AG04450 (cell line): ENCODE measurements at regions not wholly inside any gene's neighbourhood (a gene's known extent, or its start where the extent isn't known, plus 50 kb on each side); places are given as distances from the start of the nearest gene placed in this dataset.
"Not testable (repeated sequence)": the region's sequence is repeated elsewhere in the genome, so short reads cannot be mapped to it uniquely, and the experiment has no call there.

Source experiments
- CTCF ChIA-PET: fragments of 300-600, 350-600 bp; formaldehyde crosslinking; extraction: SDS; loops from one replicate; lab custom pipeline; 2022; ENCODE audit warnings: antibody characterized with exemption, inconsistent platforms; lab: Charles Lee
- POLR2A ChIA-PET: fragments of 350-600 bp; formaldehyde crosslinking; extraction: SDS; loops from one replicate; lab custom pipeline; 2021; ENCODE audit warnings: antibody characterized with exemption, inconsistent platforms; lab: Yijun Ruan, JAX
- DNase-seq: peaks from one replicate; pipeline ENCODE4 v3.0.0-alpha.2; 2011; ENCODE audit warnings: low read depth, low spot score
- H3K27ac ChIP-seq: one replicate; pipeline ENCODE4 v1.5.1; 2012; ENCODE audit warnings: low read depth, low read length, control low read depth
- H3K27me3 ChIP-seq: one replicate; pipeline ENCODE4 v1.6.0; 2012; ENCODE audit warnings: low read length; ENCODE audit not compliant: control insufficient read depth, insufficient read depth
- H3K4me3 ChIP-seq: 2 replicates; pipeline ENCODE4 v1.5.1; 2011; ENCODE audit warnings: mild to moderate bottlenecking, low read depth, low read length, control low read depth
- H3K9me3 ChIP-seq: 2 replicates; pipeline ENCODE4 v1.5.1; 2012; ENCODE audit warnings: low read length; ENCODE audit not compliant: control insufficient read depth, insufficient read depth
- TF ChIP-seq, protein P1 (sequence below): IDR thresholded peaks from 2 replicates; pipeline ENCODE4 v1.5.1; 2011; ENCODE audit warnings: low read depth, low read length, control low read depth, inconsistent platforms

DNA sequence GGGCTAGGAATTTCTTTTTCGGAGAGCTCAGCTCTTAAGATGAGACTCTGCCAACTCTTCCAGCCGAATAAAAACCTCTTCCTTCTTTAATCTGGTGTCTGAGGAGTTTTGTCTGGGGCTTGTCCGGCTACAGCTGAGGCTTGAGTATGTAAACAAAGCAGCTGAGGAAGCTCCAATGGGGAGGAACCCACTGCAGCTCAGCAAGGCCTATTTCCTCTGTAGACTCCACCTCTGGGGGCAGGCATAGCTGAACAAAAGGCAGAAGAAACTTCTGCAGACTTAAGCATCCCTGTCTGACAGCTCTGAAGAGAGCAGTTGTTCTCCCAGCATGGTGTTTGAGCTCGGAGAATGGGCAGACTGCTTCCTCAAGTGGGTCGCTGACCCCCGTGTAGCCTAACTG, 838.7 kb downstream of the CCDC85A start:
- ChIA-PET CTCF (no interaction called here), POLR2A (no interaction called here)
- TF ChIP-seq, protein P1, sequence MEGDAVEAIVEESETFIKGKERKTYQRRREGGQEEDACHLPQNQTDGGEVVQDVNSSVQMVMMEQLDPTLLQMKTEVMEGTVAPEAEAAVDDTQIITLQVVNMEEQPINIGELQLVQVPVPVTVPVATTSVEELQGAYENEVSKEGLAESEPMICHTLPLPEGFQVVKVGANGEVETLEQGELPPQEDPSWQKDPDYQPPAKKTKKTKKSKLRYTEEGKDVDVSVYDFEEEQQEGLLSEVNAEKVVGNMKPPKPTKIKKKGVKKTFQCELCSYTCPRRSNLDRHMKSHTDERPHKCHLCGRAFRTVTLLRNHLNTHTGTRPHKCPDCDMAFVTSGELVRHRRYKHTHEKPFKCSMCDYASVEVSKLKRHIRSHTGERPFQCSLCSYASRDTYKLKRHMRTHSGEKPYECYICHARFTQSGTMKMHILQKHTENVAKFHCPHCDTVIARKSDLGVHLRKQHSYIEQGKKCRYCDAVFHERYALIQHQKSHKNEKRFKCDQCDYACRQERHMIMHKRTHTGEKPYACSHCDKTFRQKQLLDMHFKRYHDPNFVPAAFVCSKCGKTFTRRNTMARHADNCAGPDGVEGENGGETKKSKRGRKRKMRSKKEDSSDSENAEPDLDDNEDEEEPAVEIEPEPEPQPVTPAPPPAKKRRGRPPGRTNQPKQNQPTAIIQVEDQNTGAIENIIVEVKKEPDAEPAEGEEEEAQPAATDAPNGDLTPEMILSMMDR: no peak
- no peak for DNase-seq
- no peaks in the 10 kb centered on the region for H3K27me3 ChIP-seq
- H3K4me3 ChIP-seq: no peak overlapping the region
- H3K9me3 ChIP-seq: peaks cover 18% of the 10 kb centered on the region
- H3K27ac ChIP-seq: no peak overlapping the region

DNA sequence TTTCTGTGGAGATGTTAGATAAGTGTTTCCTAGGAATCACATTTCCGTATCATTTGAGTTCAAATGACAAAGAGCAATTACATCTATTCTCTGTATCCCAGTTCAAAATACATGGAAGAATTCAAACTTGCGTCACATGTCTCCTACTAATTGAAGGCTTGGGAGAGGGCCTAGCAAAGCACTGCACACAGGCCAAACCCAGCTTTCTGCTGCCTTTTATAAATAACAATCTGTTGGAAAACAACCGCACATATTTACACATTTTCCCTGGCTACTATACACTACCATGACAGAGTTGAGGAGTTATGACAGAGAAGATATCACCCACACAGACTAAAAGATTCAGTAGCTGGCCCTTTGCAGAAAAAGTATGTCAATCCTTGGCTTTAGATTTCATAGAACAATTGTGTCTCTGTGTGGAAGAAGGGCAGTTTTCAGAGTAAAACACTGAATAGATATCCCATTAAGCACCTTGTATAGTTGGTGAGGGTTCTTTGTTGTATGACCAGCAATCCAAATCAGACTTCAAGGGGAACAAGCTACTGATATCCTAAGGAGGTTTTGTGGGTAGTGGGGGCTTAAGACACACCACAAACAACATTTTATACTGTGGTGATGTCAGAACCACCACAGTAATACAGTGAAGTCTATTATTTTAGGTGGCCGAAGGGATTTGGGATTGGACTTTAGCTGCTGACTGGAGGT, 861.3 kb downstream of the CCDC85A start:
- Histone ChIP-seq H3K9me3 (0 out of 2 replicates have a peak, but pooled peaks cover 3% of the 10 kb centered on the region), H3K27me3 (no peaks in the 10 kb centered on the region), H3K4me3 (no peak overlapping the region), H3K27ac (no peak overlapping the region)
- no peak for DNase-seq
- CTCF ChIA-PET: no interaction called here
- TF ChIP-seq, protein P1: no peak
- POLR2A ChIA-PET: no interaction called here

DNA sequence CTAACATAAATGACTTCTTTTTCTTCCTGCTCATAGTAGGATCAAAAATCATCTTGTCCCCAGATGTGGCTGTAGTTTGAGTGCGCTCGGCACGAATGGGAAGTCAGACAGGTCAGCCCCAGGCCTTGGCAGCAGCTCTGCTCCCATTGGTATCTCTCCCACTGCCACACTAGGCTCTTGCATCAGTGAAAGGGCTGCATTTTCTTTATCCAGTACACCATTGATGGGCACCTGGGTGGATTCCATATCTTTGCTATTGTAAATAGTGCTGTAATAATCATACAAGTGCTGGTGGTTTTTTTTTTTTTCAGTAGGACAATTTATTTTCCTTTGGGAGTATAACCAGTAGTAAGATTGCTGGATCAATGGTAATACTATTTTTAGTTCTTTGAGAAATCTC, 865.5 kb downstream of the CCDC85A start:
- TF ChIP-seq, protein P1: no peak
- no peak for DNase-seq
- CTCF ChIA-PET: no interaction called here
- no peaks in the 10 kb centered on the region for H3K27me3 ChIP-seq
- no peak overlapping the region for H3K4me3 ChIP-seq
- no peak overlapping the region for H3K27ac ChIP-seq
- no peaks in the 10 kb centered on the region for H3K9me3 ChIP-seq
- POLR2A ChIA-PET: no interaction called here

DNA sequence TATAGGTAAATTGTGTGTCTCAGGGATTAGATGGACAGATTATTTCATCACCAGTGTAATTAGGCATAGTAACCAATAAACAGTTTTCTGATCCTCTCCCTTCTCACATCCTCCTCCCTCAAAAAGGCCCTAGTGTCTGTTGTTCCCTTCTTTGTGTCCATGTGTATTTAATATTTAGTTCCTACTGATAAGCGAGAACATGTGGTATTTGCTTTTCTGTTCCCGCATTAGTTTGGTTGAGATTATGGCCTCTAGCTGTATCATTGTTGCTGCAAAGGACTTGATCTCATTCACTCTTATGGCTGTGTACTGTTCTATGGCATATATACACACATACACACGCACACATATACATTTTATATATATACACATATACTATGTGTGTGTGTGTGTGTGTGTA, 866.2 kb downstream of the CCDC85A start:
- H3K4me3 ChIP-seq: no peak overlapping the region
- TF ChIP-seq, protein P1: no peak
- H3K27ac ChIP-seq: no peak overlapping the region
- no peaks in the 10 kb centered on the region for H3K9me3 ChIP-seq
- H3K27me3 ChIP-seq: no peaks in the 10 kb centered on the region
- no peak for DNase-seq
- CTCF ChIA-PET: no interaction called here
- POLR2A ChIA-PET: no interaction called here

DNA sequence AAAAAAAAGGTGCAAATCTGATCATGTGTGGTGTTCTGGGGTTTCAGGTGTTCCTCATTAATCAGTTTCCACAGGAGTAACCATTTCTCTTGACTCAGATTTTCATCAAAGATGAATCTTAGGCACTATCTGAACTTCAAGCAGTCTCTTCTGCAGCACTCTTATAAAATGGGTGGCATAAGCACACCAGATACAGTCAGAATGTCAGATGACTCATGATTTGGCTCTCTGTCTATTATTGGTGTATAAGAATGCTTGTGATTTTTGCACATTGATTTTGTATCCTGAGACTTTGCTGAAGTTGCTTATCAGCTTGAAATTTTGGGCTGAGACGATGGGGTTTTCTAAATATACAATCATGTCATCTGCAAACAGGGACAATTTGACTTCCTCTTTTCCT, 882.5 kb downstream of the CCDC85A start:
- H3K27me3 ChIP-seq, CTCF ChIA-PET, DNase-seq, POLR2A ChIA-PET, H3K27ac ChIP-seq, H3K9me3 ChIP-seq, H3K4me3 ChIP-seq: not testable (repeated sequence)

DNA sequence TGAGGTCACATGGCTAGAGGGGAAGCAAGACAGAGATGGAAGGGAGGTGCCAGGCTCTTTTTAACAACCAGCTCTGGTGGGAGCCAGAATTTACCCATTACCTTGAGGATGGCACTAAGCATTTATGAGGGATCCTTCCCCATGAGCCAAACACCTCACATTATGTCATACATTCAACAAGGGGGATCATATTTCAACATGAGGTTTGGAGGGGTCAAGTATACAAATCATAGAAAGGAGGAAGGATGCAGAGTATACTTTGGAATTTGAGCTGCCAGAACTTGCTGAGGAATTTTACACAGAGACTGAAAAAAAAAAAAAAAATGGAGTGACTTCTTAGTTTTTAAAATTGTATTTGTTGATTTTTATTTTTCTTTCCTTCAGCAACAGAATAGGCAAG, 891.4 kb downstream of the CCDC85A start:
- DNase-seq: no peak
- H3K27me3 ChIP-seq: no peaks in the 10 kb centered on the region
- no peaks in the 10 kb centered on the region; the same call in 1 of the 2 replicates for H3K9me3 ChIP-seq
- ChIA-PET POLR2A (no interaction called here), CTCF (no interaction called here)
- H3K27ac ChIP-seq: no peak overlapping the region
- TF ChIP-seq, protein P1: no peak
- no peak overlapping the region for H3K4me3 ChIP-seq
